ENCODE measurements at regions not wholly inside any gene's neighbourhood (a gene's known extent, or its start where the extent isn't known, plus 50 kb on each side); places are given as distances from the start of the nearest gene placed in this dataset.

GRCh38 chr2:118521272-118521671, 326.2 kb downstream of the EN1 start:
- TF ChIP-seq CTCF (IDR thresholded peaks at IDR 0.05; ENCODE audit: low read depth, low read length) (no peak), POLR2A (IDR thresholded peaks at IDR 0.05; ENCODE audit: extremely low read depth, insufficient read length) (no peak), MAX (IDR thresholded peaks at IDR 0.05; ENCODE audit: low read depth, low read length) (no peak), MYC (IDR thresholded peaks at IDR 0.05; ENCODE audit: low read depth, low read length) (no peak)
